GM19239 (cell line): ENCODE measurements at regions not wholly inside any gene's neighbourhood (a gene's known extent, or its start where the extent isn't known, plus 50 kb on each side); places are given as distances from the start of the nearest gene placed in this dataset.

ENCODE experiments used
- DNase-seq: peaks from one replicate; pipeline ENCODE4 v3.0.0; 2011; ENCODE audit warnings: low spot score; ENCODE audit not compliant: insufficient read length
- FAIRE-seq: peaks from 2 replicates; lab custom pipeline; 2011; peaks lifted over from hg19 to GRCh38; lab: Jason Lieb, UNC

GRCh38 chr13:24071423-24072075 is 89.0 kb upstream of the SPATA13 start:
- DNase-seq (no peak), FAIRE-seq (no peak)

DNA sequence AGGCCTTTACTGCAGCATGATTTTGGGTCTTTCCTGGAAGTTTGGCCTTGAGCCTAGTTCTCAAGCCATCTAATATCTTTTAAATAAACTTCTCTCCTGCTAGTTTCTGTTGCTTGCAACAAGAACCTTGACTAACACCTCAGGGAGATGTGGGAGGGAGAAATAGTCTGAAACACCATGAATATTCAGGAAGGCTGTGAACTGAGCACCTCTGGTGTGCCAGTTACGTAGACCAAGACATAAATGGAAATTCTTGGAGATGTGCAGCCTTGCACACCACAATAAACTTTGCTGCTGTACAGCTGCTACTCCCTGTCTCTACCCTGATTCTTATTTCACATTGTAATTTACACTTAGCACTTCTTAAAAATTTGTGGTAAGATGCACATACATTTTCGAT is 86.9 kb upstream of the SPATA13 start:
- no peak for FAIRE-seq
- no peak for DNase-seq

DNA sequence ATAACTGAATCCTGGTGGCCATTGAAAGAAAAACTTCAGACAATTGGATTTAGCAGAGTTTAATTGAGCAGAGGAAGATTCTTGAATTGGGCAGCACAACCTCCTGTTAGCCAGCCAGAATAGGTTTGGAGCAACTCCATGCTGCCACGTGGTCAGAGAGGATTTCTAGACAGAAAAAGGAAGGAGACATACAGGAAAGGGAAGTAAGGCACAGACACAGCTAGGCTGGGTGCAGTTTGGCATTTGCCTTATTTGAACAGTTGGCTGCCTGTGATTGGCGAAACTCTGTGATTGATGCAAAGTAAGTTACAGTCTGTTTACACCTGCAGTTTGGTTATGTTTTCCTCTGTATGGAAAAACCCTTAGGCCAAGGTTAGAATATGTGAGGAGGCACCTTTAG is 85.8 kb upstream of the SPATA13 start:
- FAIRE-seq (no peak), DNase-seq (no peak)

GRCh38 chr13:24075137-24075975 is 85.2 kb upstream of the SPATA13 start:
- FAIRE-seq = no peak
- no peak for DNase-seq

- no peak for FAIRE-seq
- DNase-seq = no peak
These were observed 84.4 kb upstream of the SPATA13 start for GRCh38 chr13:24076109-24076508.

DNA sequence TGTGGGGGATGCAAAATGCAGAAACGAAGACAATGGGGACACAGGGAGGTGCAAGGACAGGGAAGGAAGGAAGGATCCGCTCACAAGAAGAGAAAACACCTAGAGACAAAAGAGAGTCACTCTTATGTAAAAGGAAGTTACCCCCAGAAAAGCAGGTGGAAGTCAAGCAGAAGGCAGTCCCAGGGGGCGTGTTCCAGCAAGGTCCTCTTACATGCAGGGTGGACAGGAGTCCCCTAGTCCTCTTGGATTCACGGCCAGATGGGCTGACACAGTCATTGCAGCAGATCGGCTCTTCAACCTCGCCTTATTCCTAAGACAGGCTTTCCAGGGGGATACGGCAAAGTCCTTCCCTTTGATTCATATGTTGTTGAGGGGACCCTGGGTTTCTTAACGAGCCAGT is 83.9 kb upstream of the SPATA13 start:
- DNase-seq (no peak), FAIRE-seq (no peak)

DNA sequence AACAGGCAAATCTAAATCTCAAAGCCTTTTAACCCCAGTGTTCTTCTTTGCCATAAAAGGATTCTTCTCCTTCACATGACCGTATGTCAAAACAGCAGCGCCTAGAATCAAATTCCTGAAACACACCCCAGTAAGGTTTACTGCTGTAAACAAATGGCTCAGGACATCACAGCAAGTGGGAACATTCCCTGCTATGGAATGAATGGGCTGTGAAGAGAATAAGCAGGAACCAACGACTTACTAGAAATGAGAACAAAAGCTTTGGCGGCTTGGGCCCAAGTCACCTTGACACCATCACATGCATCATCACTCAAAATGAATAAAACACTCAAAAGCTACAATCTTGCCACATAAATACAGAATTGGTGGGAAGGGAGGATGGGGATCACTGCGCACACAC is 80.4 kb upstream of the SPATA13 start:
- DNase-seq (no peak), FAIRE-seq (no peak)

DNA sequence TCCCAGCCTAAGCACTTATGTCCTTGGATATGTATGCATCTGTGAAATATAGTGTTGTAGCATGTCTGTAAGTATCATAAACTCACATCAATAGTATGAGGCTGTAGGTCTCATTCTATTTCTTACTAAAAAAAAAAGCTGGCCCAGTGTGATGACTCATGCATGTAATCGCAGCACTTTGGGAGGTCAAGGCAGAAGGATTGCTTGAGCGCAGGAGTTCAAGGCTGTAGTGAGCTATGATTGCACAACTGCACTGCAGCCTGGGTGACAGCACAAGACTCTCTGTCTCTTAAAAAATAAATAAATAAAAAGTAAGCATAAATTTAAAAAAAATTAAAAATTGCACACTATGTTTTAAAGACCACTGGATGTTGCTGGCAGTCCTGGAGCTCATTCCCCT is 79.1 kb upstream of the SPATA13 start:
- DNase-seq (no peak), FAIRE-seq (no peak)

GRCh38 chr13:24083141-24083540 is 77.4 kb upstream of the SPATA13 start:
- FAIRE-seq (no peak), DNase-seq (no peak)

DNA sequence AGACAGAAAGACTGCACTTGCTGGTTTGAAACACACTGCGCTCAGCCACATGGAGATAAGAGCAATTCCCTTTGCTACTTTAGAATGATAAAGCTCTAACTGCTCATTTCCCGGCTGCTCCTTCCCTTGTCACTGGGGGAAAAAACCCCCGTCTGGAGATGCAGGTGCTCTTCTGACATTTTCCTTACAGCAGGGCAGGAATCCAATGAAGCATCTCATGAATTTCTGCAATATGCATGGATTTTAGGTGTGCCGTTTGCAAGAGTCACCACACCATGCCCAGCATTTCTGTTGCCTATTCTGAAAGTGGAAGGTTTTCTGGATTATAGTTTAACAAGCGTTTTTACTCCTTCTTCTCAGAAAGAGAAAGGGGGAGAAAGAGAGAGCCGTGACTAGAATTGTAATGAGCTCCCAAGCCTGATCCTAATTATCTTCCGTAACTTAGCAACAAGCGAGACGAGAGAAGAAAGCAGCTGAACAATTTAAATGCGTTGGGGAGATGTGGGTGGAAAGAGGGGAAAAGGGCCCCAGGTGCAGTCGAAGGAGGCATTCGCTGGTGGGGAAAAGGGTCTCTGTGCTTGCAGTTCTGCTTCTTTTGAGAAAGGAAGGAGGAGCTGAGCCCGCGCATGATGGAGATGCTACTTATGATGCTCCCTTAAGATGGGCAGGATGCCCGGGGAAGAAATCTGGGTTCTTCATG is 76.6 kb upstream of the SPATA13 start:
- DNase-seq (no peak), FAIRE-seq (no peak)

GRCh38 chr13:24085662-24086061 is 74.9 kb upstream of the SPATA13 start:
- FAIRE-seq = no peak
- no peak for DNase-seq

GRCh38 chr13:24086642-24087041 is 73.9 kb upstream of the SPATA13 start:
- DNase-seq = no peak
- FAIRE-seq = no peak

- no peak for FAIRE-seq
These were observed 72.8 kb upstream of the SPATA13 start for GRCh38 chr13:24087605-24088225.

DNA sequence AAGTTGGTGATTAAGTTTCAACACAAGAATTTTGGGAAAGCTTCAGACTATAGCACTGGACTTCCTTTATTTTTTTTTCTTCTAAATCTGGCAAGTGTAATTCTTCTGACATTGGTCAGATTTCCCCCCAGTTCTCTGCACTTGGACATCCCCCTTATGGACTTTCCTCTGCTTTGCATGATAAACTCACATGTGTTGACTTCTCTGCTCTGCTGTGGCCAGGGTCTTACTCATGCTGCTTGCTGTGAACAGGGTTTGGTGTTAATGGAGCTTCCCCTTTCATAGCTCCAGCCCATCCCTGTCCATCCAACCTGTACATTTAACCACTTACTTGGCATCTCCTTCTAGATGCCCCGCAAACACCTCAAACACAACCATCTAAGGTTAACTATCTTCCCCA is 70.5 kb upstream of the SPATA13 start:
- FAIRE-seq = no peak
- DNase-seq = no peak

More at GRCh38 chr13:24087605-24088225, 72.8 kb upstream of the SPATA13 start:
- DNase-seq = no peak

- no peak for DNase-seq
- no peak for FAIRE-seq
These were observed 69.4 kb upstream of the SPATA13 start for GRCh38 chr13:24091080-24091479.

GRCh38 chr13:24092108-24092507 is 68.4 kb upstream of the SPATA13 start:
- FAIRE-seq (no peak), DNase-seq (no peak)

DNA sequence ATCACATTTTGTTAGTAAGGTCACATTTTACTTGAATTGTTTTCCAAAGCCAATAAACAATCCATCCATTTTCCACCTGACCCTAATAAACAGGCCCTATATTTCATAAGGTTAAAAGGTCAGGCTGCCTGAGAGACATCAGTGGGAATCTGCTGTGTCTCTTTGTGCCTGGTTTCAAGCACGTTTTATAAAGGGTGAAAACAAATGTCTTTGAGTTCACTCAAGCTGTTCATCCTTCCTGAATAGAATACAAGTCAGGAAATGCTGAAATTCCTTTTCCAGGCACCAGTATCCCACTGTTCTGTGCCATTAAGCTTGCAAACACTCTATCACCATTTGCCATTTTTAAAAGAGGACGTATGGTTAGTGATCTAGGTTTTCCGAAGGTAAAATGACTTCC is 67.5 kb upstream of the SPATA13 start:
- FAIRE-seq (no peak), DNase-seq (no peak)

GRCh38 chr13:24096659-24097058 is 63.9 kb upstream of the SPATA13 start:
- FAIRE-seq = no peak
- no peak for DNase-seq

GRCh38 chr13:24097064-24097463 is 63.5 kb upstream of the SPATA13 start:
- DNase-seq (no peak), FAIRE-seq (peak; percentile 70)

- DNase-seq = no peak
- peak; percentile 68 for FAIRE-seq
These were observed 62.9 kb upstream of the SPATA13 start for GRCh38 chr13:24097667-24098066.

DNA sequence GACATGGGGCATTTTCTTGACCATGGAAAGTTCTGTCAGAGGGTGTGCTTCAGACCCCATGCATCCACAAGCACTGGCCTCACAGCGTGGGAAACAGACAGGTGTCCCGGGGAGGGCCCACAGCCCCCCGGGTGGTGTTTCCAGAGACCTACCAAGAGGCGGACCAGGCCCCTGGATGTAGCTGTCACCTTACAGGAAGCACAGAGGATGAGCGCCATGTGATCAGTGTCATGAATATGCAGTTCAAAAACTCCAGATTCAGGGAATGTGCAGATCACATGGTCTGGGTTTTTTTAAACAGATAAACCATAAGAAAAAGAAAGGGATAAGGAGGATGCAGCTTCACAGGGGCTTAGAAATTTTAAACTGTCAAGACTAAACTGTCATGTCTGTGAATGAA is 61.0 kb upstream of the SPATA13 start:
- no peak for FAIRE-seq
- DNase-seq = no peak
